Suppressor macrophage (primary cell): ENCODE measurements at regions not wholly inside any gene's neighbourhood (a gene's known extent, or its start where the extent isn't known, plus 50 kb on each side); places are given as distances from the start of the nearest gene placed in this dataset.

Experiments used
- DNase-seq, 4 experiments: peaks; one replicate each; pipeline ENCODE4 v3.0.0-alpha.2; 2020 to 2022

DNA sequence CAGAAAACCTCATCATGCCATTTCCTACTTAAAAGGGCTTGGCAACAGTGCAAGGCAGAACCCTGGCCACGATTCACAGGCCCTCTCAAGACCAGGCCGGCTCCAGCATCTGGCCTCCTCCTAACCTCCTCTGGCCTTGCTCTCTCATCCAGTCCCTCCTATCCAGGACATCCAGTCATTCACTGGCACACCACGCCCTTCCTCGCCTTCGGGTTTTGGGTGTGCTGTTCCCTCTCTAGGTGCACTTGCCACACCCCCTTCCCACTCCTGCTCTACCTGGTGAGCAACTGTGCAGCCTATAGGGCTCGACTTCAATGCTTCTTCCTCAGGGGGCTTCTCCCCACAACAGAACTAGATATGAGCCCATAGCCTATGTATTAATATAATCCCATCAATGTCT, 317.1 kb downstream of the ARRDC4 start:
- no peak for DNase-seq

- no peak for DNase-seq
Observed at GRCh38 chr15:98280284-98280975, 319.9 kb downstream of the ARRDC4 start.

DNA sequence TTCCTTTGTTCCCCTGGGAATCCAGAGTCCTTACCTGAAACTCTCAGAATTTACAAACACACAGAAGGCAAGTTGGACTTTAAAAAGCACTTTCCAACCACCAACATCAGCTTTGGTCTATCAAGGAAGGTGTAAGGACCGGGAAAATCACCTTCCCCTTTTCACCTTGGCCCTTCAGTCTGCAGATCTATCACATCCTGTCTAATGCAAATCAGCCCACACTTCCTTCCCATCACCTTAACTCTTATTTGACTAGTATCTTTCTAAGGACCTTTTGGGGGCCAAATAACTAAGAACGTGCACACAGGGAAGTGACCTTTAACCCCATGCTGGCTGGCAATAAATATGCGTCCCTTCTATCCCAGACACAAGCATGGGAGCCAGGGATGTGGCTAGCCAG, 320.6 kb downstream of the ARRDC4 start:
- no peak for DNase-seq

DNA sequence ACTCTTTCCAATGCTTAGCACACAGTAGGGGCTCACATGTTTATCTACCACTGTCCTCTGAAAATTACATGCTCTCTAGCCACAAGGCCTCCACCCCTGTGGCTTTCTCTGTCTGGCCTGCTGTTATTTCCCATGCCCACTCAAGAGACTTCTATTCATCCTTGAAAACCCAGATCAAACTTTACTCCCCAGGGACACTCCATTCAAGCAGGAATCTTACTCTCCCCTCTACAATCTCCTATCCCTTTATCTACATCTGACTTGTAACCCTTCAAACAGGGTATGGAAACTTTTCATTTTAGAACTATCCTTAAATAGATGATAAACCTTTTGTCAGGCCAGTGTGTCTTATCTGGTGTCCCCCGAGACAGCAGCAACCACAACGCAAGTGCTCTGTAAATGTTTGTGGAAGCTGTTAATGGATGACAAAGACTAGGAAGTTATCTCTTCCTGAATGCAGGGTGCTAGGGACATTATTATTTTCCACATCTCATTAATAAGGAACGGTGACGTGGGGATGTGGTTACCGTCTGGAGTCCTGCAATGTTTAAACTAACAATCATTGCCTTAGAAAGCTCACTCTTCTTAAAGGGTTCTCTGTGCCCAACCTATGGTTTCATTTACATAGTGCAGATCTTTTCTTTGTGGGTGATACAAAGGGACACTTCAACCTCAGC, 322.3 kb downstream of the ARRDC4 start:
- DNase-seq, result no peak

DNA sequence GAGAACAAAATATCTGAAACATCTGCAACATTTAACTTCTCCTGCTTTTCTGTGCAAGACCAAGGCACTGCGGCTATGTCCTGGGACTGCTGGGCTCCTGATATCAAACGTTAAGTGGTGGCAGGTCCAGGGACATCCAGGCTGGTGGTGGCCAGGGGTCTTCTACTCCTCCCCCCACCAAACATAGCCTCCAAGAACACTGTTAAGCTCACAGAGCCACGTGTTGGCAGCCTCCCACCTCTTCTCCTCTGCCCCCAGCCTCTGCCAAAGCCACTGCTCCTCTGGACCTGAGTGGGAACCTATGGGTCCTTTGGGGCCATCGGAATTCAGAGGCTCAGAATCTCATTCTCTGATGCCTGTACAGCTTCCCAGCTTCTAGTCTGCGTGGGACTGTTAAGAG, 325.7 kb downstream of the ARRDC4 start:
- no peak for DNase-seq

DNA sequence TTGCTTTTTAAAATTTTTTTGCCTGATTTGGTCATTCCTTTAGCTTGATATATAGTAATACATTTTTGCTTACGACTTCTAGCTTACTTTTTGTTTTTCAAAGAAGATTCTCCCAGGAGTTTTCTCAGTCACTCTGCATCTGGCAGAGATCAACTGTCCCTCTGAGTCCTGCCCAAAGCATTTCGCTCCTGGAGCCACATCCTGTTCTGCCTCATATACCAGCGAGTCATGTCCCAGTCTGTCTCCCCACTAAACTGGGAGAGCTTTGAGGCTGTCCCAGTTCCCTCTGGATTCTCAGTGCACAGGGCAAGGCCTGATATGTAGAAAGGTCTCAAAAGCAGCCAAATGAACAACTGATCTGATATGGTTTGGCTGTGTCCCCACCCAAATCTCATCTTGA, 326.3 kb downstream of the ARRDC4 start:
- DNase-seq, result no peak

DNA sequence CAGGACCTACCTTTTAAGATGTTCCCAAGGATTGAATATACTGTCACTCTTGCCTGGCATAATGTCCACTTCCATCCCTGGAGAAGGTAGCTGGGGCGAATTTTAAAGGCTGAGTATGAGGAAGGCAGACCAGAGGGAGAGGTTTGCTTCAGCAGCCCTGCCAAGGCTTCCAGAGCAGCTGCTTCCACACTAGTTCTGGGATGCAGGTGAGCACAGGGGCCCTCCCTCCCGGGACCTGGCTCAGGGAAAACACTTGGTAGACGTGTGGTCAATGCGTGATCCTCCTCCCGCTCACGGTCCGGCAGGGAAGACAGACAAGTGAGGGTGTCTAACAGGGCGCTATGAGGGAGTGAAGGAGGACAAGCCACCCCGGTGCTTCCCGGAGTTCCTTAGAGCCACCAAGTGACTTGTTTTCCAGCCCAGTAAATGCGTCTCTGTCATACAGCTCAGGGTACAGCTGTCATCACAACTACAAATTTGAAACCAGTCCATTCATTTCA, 327.6 kb downstream of the ARRDC4 start:
- DNase-seq, result no peak

- no peak for DNase-seq
Observed at GRCh38 chr15:98289747-98290146, 329.2 kb downstream of the ARRDC4 start.

- peak; percentile 50 to 71 (median 54) for DNase-seq
Observed at GRCh38 chr15:98292442-98293240, 332.1 kb downstream of the ARRDC4 start.

GRCh38 chr15:98294126-98294525, 333.6 kb downstream of the ARRDC4 start:
- DNase-seq, result no peak

DNA sequence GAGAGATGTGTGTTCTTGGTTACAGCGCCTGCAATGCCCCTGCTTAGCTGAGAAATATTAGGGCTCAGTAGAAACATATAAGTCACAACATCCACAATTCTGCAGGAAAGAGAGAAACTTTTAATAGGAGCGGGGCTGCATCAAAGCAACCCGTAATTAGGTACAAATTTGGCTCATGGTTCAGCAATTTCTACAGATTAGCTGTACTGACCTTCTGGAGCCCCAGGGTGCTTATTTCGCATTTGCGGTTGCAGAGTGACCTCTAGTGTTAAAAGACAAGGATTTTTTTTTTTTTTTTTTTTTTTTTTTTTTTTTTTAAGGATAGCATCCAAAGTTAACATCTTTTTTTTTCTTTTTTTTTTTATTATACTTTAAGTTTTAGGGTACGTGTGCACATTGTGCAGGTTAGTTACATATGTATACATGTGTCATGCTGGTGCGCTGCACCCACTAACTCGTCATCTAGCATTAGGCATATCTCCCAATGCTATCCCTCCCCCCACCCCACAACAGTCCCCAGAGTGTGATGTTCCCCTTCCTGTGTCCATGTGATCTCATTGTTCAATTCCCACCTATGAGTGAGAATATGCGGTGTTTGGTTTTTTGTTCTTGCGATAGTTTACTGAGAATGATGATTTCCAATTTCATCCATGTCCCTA, 334.7 kb downstream of the ARRDC4 start:
- peak; percentile 26 to 54 (median 47) for DNase-seq

GRCh38 chr15:98296653-98297052, 336.1 kb downstream of the ARRDC4 start:
- no peak for DNase-seq

DNA sequence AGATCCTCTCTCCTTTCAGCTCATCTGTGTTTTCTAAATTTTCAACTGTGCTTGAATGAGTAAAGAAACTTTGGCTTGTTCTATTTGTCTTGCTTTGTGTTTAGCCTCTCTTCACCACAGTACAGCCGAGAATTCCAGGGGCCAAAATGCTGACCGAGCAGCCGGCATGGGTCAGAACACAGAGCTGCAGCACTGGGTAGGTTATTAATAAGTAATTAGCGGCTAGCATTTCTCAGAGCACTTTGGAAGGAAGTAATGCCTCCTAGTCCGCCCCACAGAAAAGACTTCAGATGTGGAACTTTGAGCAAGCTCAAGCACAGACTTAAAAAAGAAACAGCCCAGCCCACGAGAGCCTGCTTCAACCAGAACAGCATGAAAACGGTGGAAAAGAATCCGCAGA, 343.9 kb downstream of the ARRDC4 start:
- DNase-seq, result no peak

DNA sequence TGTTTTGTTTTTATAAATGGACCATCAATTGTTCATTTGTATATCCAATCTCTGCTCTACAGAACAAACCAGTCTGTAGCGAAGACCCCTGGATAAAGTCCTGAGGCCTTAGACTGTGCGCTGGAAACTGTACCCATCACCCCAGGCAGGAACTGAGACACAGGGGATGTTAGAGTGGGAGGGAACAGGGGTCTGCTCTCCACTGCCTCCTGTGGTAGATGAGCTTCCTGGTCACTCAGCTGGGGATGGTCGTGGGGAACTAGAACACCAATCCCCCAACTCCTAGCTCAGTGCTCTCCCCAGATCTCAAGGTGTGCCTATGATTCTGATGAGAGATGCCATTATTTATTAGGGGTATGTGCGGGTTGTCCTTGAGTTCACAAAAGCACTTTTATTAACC, 340.2 kb upstream of the IGF1R start:
- DNase-seq, result no peak

DNA sequence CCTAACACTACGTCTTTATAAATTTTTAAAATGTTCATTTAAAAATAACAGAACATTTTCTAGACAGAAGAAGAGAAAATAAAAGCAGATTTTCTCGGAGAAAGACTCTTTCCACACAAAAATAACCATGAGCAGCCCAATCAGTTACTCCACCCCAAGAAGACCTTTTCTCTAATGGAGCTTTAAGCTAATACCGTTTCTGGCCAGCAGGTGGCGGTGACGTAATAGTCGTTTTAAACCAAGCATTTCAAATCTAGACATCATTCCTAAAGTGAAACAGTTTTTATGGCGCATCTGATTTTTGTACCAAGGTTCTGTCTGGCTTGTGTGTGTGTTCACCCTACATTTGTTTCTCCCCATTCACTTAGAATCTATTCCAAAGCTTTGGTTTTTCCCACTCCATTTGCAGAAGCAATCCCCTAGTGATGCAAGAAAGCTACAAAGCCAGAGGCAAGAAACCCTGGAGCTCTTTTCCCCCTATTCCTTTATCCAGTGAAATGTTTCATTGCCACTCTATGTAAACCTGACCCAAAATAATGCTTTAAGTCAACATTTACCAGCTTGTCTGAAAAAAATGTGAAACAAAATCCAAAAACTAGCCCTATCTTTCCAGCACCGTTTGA, 336.7 kb upstream of the IGF1R start:
- DNase-seq, result peak; percentile 79 to 92 (median 84)

DNA sequence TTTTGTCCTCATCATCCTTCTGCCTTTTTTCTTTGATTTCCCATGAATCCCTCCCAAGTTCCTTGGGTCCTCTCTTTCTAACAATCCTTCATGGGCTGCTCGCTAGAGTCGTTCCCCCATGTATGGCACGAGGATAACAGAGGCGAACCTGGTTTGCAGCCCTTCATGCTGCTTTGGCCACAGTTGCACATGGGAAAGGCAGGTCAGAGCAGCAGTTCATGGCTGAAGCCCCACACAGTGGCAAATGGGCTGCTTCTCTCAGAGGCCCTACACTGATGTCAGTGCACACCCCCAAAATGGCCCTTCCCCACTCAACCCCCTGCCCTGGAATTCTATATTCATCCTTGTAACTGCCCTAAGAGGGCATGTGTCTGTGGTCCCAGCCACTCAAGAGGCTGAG, 335.4 kb upstream of the IGF1R start:
- no peak for DNase-seq

DNA sequence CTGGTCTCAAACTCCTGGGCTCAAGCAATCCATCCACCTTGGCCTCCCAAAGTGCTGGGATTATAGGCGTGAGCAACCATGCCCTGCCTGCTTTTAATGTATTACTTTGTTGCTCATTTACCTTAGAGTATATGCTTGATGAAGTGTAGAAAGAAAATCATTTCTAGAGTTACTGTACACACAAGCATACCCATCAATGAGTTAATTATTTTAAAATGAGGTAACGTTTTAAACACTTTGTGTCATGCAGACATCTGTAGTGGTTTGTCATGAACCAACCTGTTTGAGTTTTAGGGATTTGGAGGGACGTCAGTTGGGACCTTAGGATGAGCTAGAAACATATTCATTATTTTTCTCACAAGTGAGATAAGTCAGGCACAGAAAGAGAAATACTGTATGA, 332.4 kb upstream of the IGF1R start:
- no peak for DNase-seq

GRCh38 chr15:98321896-98322295, 326.4 kb upstream of the IGF1R start:
- no peak for DNase-seq

DNA sequence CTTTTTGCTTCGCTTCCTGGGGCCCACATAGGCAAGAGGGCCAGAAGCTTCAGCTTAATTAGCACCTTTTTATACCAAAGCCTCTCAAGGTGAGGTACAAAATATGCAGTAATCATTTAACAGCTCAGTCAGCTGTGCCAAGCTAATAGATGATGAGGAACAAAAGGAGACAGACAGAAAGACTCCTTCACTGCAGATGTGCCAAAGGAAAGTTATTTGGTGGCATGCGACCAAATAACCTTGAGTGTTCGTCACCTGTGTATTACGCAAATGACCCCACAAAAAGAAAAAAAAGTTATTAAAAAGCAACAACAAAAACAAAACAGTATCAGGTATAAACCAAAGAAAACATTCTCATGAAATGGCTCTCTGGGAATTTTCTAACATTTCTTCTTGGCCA, 325.8 kb upstream of the IGF1R start:
- no peak for DNase-seq

GRCh38 chr15:98324341-98324970, 323.9 kb upstream of the IGF1R start:
- no peak for DNase-seq

DNA sequence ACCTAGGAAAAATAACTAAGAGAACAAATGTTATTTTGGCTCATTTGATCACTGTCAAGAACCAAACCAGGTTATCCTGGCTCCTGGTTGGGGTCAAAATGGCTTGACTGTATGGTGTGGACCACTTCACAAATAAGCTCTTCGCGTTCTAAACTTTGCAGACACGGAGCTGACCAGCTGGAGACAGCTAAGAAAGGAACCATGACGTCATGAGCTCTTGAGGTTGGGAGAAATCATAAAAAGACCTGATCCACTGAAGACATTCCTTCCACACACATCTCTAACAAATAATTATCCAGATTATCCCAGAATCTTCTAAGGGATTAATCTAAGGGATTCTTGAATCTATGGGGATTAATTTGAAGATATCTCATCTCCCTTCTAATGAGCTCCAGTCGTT, 321.5 kb upstream of the IGF1R start:
- DNase-seq, result no peak

- no peak for DNase-seq
Observed at GRCh38 chr15:98330258-98330657, 318.1 kb upstream of the IGF1R start.
